A673 (cell line): ENCODE measurements at regions not wholly inside any gene's neighbourhood (a gene's known extent, or its start where the extent isn't known, plus 50 kb on each side); places are given as distances from the start of the nearest gene placed in this dataset.

ENCODE experiments used
- BruUV-seq: library from RNA; stranded (reverse); fragments of 400-500 nt; replicated peaks from 2 replicates; lab custom pipeline; 2021; lab: Mats Ljungman, UMichigan
- CTCF ChIA-PET: fragments of 300-600 bp; sonication (Branson Sonifier 250); formaldehyde crosslinking; loops from one replicate; lab custom pipeline; 2022; ENCODE audit warnings: antibody characterized with exemption; lab: Charles Lee
- POLR2A ChIA-PET: fragments of 300-600 bp; sonication (Branson Sonifier 250); formaldehyde crosslinking; loops from one replicate; lab custom pipeline; 2022; ENCODE audit warnings: antibody characterized with exemption; ENCODE audit not compliant: low non-redundant PET; lab: Charles Lee
- DNase-seq: peaks from one replicate; pipeline ENCODE4 v3.0.0-alpha.2; 2015; ENCODE audit warnings: low spot score
- H3K27ac ChIP-seq: fragments of 200-600 bp; sonication (generic); 2 replicates; pipeline ENCODE4 v1.5.1; 2016; ENCODE audit warnings: mixed run types, low read depth, mild to moderate bottlenecking, mixed read lengths, antibody characterized with exemption, low read length; ENCODE audit not compliant: poor library complexity, severe bottlenecking
- H3K27me3 ChIP-seq: fragments of 200-600 bp; sonication (generic); replicated peaks from 2 replicates; pipeline ENCODE4 v1.6.1; 2017; ENCODE audit warnings: mixed run types, low read depth, mild to moderate bottlenecking, mixed read lengths, antibody characterized with exemption, low read length; ENCODE audit not compliant: insufficient read depth, poor library complexity
- H3K36me3 ChIP-seq: fragments of 200-600 bp; sonication (generic); 2 replicates; pipeline ENCODE4 v1.6.1; 2016; ENCODE audit warnings: mixed run types, mild to moderate bottlenecking, mixed read lengths, antibody characterized with exemption, low read length; ENCODE audit not compliant: insufficient read depth, poor library complexity, severe bottlenecking
- H3K4me1 ChIP-seq: fragments of 200-600 bp; sonication (generic); 2 replicates; pipeline ENCODE4 v1.6.1; 2017; ENCODE audit warnings: mixed run types, mild to moderate bottlenecking, mixed read lengths, antibody characterized with exemption, low read length; ENCODE audit not compliant: insufficient read depth, poor library complexity, severe bottlenecking
- H3K4me3 ChIP-seq: fragments of 200-600 bp; sonication (generic); 2 replicates; pipeline ENCODE4 v1.5.1; 2016; ENCODE audit warnings: low read depth, mixed run types, mild to moderate bottlenecking, mixed read lengths, low read length; ENCODE audit not compliant: poor library complexity, severe bottlenecking
- H3K9me3 ChIP-seq: fragments of 200-600 bp; sonication (generic); 2 replicates; pipeline ENCODE4 v1.6.1; 2016; ENCODE audit warnings: mixed run types, low read depth, mild to moderate bottlenecking, mixed read lengths, antibody characterized with exemption, low read length; ENCODE audit not compliant: poor library complexity, severe bottlenecking
- CTCF ChIP-seq: fragments of 300-800, 200-600 bp; sonication (generic); conservative IDR thresholded peaks from 2 replicates; pipeline ENCODE4 v1.5.1; 2017; ENCODE audit warnings: low read depth, mild to moderate bottlenecking, antibody characterized with exemption, low read length, moderate library complexity, mixed read lengths
- EZH2 ChIP-seq: fragments of 200-600 bp; sonication (generic); IDR thresholded peaks from 2 replicates; pipeline ENCODE4 v1.6.1; 2017; ENCODE audit warnings: borderline replicate concordance, low read depth, mild to moderate bottlenecking, mixed read lengths, antibody characterized with exemption, low read length; ENCODE audit not compliant: poor library complexity, severe bottlenecking
- intact Hi-C: fragments of 100-400 bp; cut with micrococcal nuclease; formaldehyde crosslinking; loops from one replicate; pipeline ENCODE4 v1.10.0; 2022; ENCODE audit not compliant: unreplicated experiment

- no TSS peak for BruUV-seq
- Histone ChIP-seq H3K36me3 (no peaks in the 10 kb centered on the region), H3K9me3 (no peaks in the 10 kb centered on the region), H3K4me3 (no peak overlapping the region), H3K27ac (no peak overlapping the region), H3K27me3 (no peaks in the 10 kb centered on the region), H3K4me1 (no peaks in the 10 kb centered on the region)
- TF ChIP-seq CTCF: no peak
- TF ChIP-seq EZH2: no peak
- ChIA-PET POLR2A (no interaction called here), CTCF (no interaction called here)
- intact Hi-C loops: no loop called here
- DNase-seq: no peak
Measured at GRCh38 chr5:35478856-35479682, 138.6 kb upstream of the SPEF2 start.

- Histone ChIP-seq H3K27me3 (no peaks in the 10 kb centered on the region), H3K27ac (no peak overlapping the region), H3K9me3 (no peaks in the 10 kb centered on the region), H3K36me3 (no peaks in the 10 kb centered on the region), H3K4me1 (no peaks in the 10 kb centered on the region), H3K4me3 (no peak overlapping the region)
- CTCF ChIA-PET: no interaction called here
- no TSS peak for BruUV-seq
- TF ChIP-seq EZH2: no peak
- TF ChIP-seq CTCF: no peak
- intact Hi-C loops: no loop called here
- DNase-seq: no peak
- POLR2A ChIA-PET: interaction anchor here (0.6 kb wide), 1 partner anchor 1755 kb away, joined by 3 read pairs; no protein-coding TSS in a partner anchor
Measured at GRCh38 chr5:35477911-35478310, 139.8 kb upstream of the SPEF2 start.

GRCh38 chr5:35477321-35477720 is 140.3 kb upstream of the SPEF2 start:
- Histone ChIP-seq H3K9me3 (no peaks in the 10 kb centered on the region), H3K4me1 (no peaks in the 10 kb centered on the region), H3K36me3 (no peaks in the 10 kb centered on the region), H3K27me3 (no peaks in the 10 kb centered on the region), H3K4me3 (no peak overlapping the region), H3K27ac (no peak overlapping the region)
- ChIA-PET POLR2A (interaction anchor here (0.6 kb wide), 1 partner anchor 1756 kb away, joined by 3 read pairs; no protein-coding TSS in a partner anchor), CTCF (no interaction called here)
- intact Hi-C loops: no loop called here
- no TSS peak for BruUV-seq
- DNase-seq: no peak
- TF ChIP-seq CTCF: no peak
- TF ChIP-seq EZH2: no peak
